ENCODE measurements at regions not wholly inside any gene's neighbourhood (a gene's known extent, or its start where the extent isn't known, plus 50 kb on each side); places are given as distances from the start of the nearest gene placed in this dataset.
"Not testable (repeated sequence)": the region's sequence is repeated elsewhere in the genome, so short reads cannot be mapped to it uniquely, and the experiment has no call there.

GRCh38 chr12:62008703-62009102, 251.5 kb upstream of the USP15 start:
- DNase-seq (ENCODE audit: low spot score): no peak

- no peak for DNase-seq (ENCODE audit: low spot score)
Observed at GRCh38 chr12:62009445-62009844, 250.8 kb upstream of the USP15 start.

GRCh38 chr12:62010331-62010906, 249.8 kb upstream of the USP15 start:
- not testable (repeated sequence) for DNase-seq (ENCODE audit: low spot score)

- not testable (repeated sequence) for DNase-seq (ENCODE audit: low spot score)
Observed at GRCh38 chr12:62010973-62011372, 249.2 kb upstream of the USP15 start.

GRCh38 chr12:62014330-62014729, 245.9 kb upstream of the USP15 start:
- no peak for DNase-seq (ENCODE audit: low spot score)

- no peak for DNase-seq (ENCODE audit: low spot score)
Observed at GRCh38 chr12:62016021-62016420, 244.2 kb upstream of the USP15 start.

GRCh38 chr12:62021808-62022207, 238.4 kb upstream of the USP15 start:
- DNase-seq (ENCODE audit: low spot score): no peak

- DNase-seq (ENCODE audit: low spot score): no peak
Observed at GRCh38 chr12:62028536-62028935, 231.7 kb upstream of the USP15 start.

GRCh38 chr12:62032870-62033269, 227.3 kb upstream of the USP15 start:
- DNase-seq (ENCODE audit: low spot score): no peak

GRCh38 chr12:62044450-62045135, 215.6 kb upstream of the USP15 start:
- no peak for DNase-seq (ENCODE audit: low spot score)

GRCh38 chr12:62045211-62045610, 215.0 kb upstream of the USP15 start:
- no peak for DNase-seq (ENCODE audit: low spot score)

GRCh38 chr12:62050785-62051184, 209.4 kb upstream of the USP15 start:
- no peak for DNase-seq (ENCODE audit: low spot score)

- DNase-seq (ENCODE audit: low spot score): no peak
Observed at GRCh38 chr12:62069976-62070375, 190.2 kb upstream of the USP15 start.

- DNase-seq (ENCODE audit: low spot score): not testable (repeated sequence)
Observed at GRCh38 chr12:62073236-62073635, 187.0 kb upstream of the USP15 start.

- no peak for DNase-seq (ENCODE audit: low spot score)
Observed at GRCh38 chr12:62075870-62076269, 184.3 kb upstream of the USP15 start.

- no peak for DNase-seq (ENCODE audit: low spot score)
Observed at GRCh38 chr12:62078020-62078419, 182.2 kb upstream of the USP15 start.

GRCh38 chr12:62082448-62082847, 177.8 kb upstream of the USP15 start:
- DNase-seq (ENCODE audit: low spot score): no peak

GRCh38 chr12:62098132-62098531, 162.1 kb upstream of the USP15 start:
- DNase-seq (ENCODE audit: low spot score): no peak

- DNase-seq (ENCODE audit: low spot score): no peak
Observed at GRCh38 chr12:62103748-62104147, 156.5 kb upstream of the USP15 start.

GRCh38 chr12:62106547-62107185, 153.5 kb upstream of the USP15 start:
- no peak for DNase-seq (ENCODE audit: low spot score)

GRCh38 chr12:62113366-62114011, 146.7 kb upstream of the USP15 start:
- DNase-seq (ENCODE audit: low spot score): no peak

GRCh38 chr12:62116986-62117385, 143.2 kb upstream of the USP15 start:
- no peak for DNase-seq (ENCODE audit: low spot score)

- DNase-seq (ENCODE audit: low spot score): peak; percentile 19
Observed at GRCh38 chr12:62123721-62124203, 136.4 kb upstream of the USP15 start.
